ENCODE measurements at regions not wholly inside any gene's neighbourhood (a gene's known extent, or its start where the extent isn't known, plus 50 kb on each side); places are given as distances from the start of the nearest gene placed in this dataset.

- no peaks in the 10 kb centered on the region for H3K79me2 ChIP-seq (ENCODE audit: low read length)
- H3K4me1 ChIP-seq (ENCODE audit: low read length), result peaks cover 12% of the 10 kb centered on the region; the same call in 1 of the 2 replicates
- no peak overlapping the region for H3K4me3 ChIP-seq (ENCODE audit: low read length)
- H3K4me2 ChIP-seq (ENCODE audit: low read depth, low read length), result no peak overlapping the region
- no peaks in the 10 kb centered on the region for H3K9me3 ChIP-seq (replicated peaks; ENCODE audit: insufficient read depth, low read length)
- H3K27me3 ChIP-seq (replicated peaks; ENCODE audit: insufficient read depth, low read length), result peaks cover 69% of the 10 kb centered on the region
- no peak overlapping the region for H2AFZ ChIP-seq (ENCODE audit: low read length)
- H3K36me3 ChIP-seq (replicated peaks; ENCODE audit: insufficient read depth, low read length), result no peaks in the 10 kb centered on the region
- H4K20me1 ChIP-seq (ENCODE audit: insufficient read depth, low read length), result no peaks in the 10 kb centered on the region
- H3K9me2 ChIP-seq (replicated peaks; ENCODE audit: insufficient read depth, low read length), result no peaks in the 10 kb centered on the region
- no peak for TF ChIP-seq EZH2phosphoT487 (IDR thresholded peaks at IDR 0.05; ENCODE audit: low read length)
- no peak for TF ChIP-seq EZH2 (optimal IDR thresholded peaks at IDR 0.05; ENCODE audit: low read depth, low read length)
- TF ChIP-seq CTCF (IDR thresholded peaks at IDR 0.05; ENCODE audit: low read length), result no peak
- no peak overlapping the region for H3K27ac ChIP-seq (ENCODE audit: low read length)
- no peak for DNase-seq
- no peak overlapping the region for H3K9ac ChIP-seq (ENCODE audit: low read length)
- peaks cover 16% of the 10 kb centered on the region; the same call in 1 of the 2 replicates for H3F3A ChIP-seq (ENCODE audit: insufficient read depth, low read length)
Observed at GRCh38 chr7:140232957-140233917, 56.5 kb upstream of the KDM7A start.

DNA sequence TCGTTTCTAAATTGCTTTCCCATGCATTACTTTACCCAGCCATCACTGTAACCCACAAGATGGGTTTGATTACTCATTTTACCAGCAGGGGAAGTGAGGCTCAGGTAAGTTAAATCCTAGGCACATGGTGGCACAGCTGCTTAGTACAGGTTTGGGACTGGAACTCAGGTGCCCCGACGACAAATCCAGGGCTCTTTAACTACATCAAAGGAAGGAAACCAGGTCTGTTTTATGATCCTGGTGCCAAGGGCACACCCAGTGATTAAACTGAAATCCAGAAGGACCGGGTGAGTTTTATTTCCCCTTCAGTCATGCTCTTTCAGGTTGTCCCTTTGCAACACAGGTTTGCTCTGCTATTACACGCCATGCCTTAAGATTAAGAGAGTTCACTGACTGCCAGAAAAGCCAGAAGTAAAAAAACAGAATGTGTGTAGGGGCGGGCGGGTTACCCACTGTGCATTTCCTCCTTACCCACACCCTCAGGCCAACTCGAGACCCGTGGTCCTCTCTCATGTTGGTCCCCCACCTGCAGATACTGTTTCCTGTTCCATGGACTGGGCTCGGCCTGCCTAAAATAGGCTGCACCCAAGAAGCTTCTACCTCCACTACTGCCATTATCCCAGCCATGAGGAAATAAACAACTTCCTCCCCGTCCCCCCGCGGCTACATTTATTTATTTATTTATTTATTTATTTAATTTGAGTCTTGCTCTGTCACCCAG lies 55.1 kb upstream of the KDM7A start:
- Histone ChIP-seq H3K36me3 (replicated peaks; ENCODE audit: insufficient read depth, low read length) (no peaks in the 10 kb centered on the region), H3K9me3 (replicated peaks; ENCODE audit: insufficient read depth, low read length) (no peaks in the 10 kb centered on the region), H3F3A (ENCODE audit: insufficient read depth, low read length) (peaks cover 16% of the 10 kb centered on the region; the same call in 1 of the 2 replicates), H3K4me3 (ENCODE audit: low read length) (peak overlapping the region; percentile 63), H3K27ac (ENCODE audit: low read length) (no peak overlapping the region), H3K9ac (ENCODE audit: low read length) (no peak overlapping the region), H3K9me2 (replicated peaks; ENCODE audit: insufficient read depth, low read length) (no peaks in the 10 kb centered on the region), H2AFZ (ENCODE audit: low read length) (peak overlapping the region; percentile 70), H3K27me3 (replicated peaks; ENCODE audit: insufficient read depth, low read length) (peaks cover 59% of the 10 kb centered on the region), H3K79me2 (ENCODE audit: low read length) (no peaks in the 10 kb centered on the region), H4K20me1 (ENCODE audit: insufficient read depth, low read length) (no peaks in the 10 kb centered on the region), H3K4me2 (ENCODE audit: low read depth, low read length) (peak overlapping the region; percentile 97), H3K4me1 (ENCODE audit: low read length) (peaks cover 12% of the 10 kb centered on the region; the same call in 1 of the 2 replicates)
- TF ChIP-seq CTCF (IDR thresholded peaks at IDR 0.05; ENCODE audit: low read length), result peak; percentile 43; the same call in 1 of the 2 replicates
- TF ChIP-seq EZH2 (optimal IDR thresholded peaks at IDR 0.05; ENCODE audit: low read depth, low read length), result no peak
- peak; percentile 55 for DNase-seq

DNA sequence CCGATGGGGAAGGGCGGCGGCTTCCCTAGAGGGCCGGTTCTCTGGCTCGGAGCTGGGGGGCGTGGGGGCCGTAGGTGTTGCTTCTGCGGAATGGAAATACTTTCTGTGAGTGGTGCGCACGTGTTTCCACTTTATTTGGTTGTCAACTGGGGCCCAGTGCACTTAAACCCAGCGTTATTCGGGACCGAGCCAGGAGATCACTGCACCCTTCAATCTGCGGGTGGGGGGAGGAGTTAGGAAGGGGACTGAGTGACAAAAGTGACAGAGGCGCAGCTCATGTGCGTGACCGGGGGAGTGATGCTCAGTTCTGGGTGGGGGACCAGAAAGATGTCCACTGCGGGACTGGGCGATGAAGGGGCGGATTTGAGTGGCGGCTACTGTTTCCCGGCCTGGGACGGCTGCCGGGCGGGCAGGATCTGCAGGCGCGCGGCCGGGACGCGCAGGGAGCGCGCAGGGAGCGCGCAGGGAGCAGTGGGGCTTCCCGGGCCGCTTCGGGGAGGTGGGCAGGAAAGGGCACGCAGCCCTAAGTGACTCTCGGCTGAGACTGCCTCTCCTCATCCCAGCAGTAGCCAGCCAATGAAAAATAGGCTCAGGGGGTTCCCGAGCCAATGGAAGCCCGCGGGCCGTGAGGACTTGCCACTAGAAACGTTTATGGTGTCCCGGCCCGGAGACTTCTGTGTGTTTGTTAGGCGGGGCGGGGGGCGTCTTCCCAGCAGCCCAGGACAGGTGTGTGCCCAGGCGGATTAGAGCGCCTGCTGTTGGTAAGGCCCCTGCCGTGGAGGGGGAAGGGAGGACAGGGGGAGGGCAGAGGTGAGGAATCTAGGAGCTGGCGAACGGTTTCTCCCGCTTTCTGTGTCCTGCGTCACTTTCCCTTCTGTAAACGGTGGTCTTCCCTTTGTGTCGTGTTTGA lies 54.3 kb upstream of the KDM7A start:
- peak overlapping the region; percentile 63 for H3K4me3 ChIP-seq (ENCODE audit: low read length)
- peak overlapping the region; percentile 70 for H2AFZ ChIP-seq (ENCODE audit: low read length)
- no peak overlapping the region for H3K27ac ChIP-seq (ENCODE audit: low read length)
- DNase-seq, result peak; percentile 55
- H3K27me3 ChIP-seq (replicated peaks; ENCODE audit: insufficient read depth, low read length), result peaks cover 51% of the 10 kb centered on the region
- peaks cover 12% of the 10 kb centered on the region; the same call in 1 of the 2 replicates for H3K4me1 ChIP-seq (ENCODE audit: low read length)
- H3K9ac ChIP-seq (ENCODE audit: low read length), result no peak overlapping the region
- peaks cover 16% of the 10 kb centered on the region; the same call in 1 of the 2 replicates for H3F3A ChIP-seq (ENCODE audit: insufficient read depth, low read length)
- H3K36me3 ChIP-seq (replicated peaks; ENCODE audit: insufficient read depth, low read length), result no peaks in the 10 kb centered on the region
- H4K20me1 ChIP-seq (ENCODE audit: insufficient read depth, low read length), result no peaks in the 10 kb centered on the region
- no peaks in the 10 kb centered on the region for H3K79me2 ChIP-seq (ENCODE audit: low read length)
- no peak for TF ChIP-seq EZH2 (optimal IDR thresholded peaks at IDR 0.05; ENCODE audit: low read depth, low read length)
- TF ChIP-seq CTCF (IDR thresholded peaks at IDR 0.05; ENCODE audit: low read length), result no peak
- TF ChIP-seq EZH2phosphoT487 (IDR thresholded peaks at IDR 0.05; ENCODE audit: low read length), result no peak
- peak overlapping the region; percentile 97 for H3K4me2 ChIP-seq (ENCODE audit: low read depth, low read length)
- H3K9me3 ChIP-seq (replicated peaks; ENCODE audit: insufficient read depth, low read length), result no peaks in the 10 kb centered on the region
- no peaks in the 10 kb centered on the region for H3K9me2 ChIP-seq (replicated peaks; ENCODE audit: insufficient read depth, low read length)
